Adipose tissue (tissue), 3 donors: ENCODE measurements at regions not wholly inside any gene's neighbourhood (a gene's known extent, or its start where the extent isn't known, plus 50 kb on each side); places are given as distances from the start of the nearest gene placed in this dataset.
"Not testable (repeated sequence)": the region's sequence is repeated elsewhere in the genome, so short reads cannot be mapped to it uniquely, and the experiment has no call there.

ENCODE experiments used
- H3K27ac ChIP-seq: one replicate; pipeline ENCODE4 v1.5.1; 2013; ENCODE audit warnings: low read depth, low read length
- WGBS, 3 donors: extraction: QIAGEN DNeasy Blood & Tissue Kit; methylation state at CpG; one replicate each; pipeline ENCODE4 v1.1.7; 2013; 5-methylcytosine and 5-hydroxymethylcytosine counted together
- donor health status: healthy with polysubstance abuse.
- donor health status: Bipolar disorder and iron deficiency.
- donor health status: healthy.

DNA sequence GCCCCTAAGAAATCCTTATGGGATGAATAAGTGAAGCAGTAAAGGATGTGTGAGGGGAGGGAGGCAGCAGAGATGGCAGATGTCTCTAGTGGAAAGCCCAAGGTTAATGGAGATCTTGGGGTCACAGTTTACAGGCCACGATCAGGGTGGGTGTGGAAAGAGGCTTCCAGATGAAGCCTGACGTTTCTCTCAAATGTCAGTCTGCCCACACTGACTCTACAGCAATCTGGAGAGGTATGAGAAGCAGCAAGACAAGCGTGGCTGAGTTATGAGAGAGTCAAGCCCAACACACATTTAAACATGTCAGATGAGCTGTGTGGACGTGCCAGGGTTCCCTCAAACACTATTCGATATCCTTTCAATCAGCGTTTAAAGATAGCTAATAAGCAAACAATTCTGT lies 308.2 kb downstream of the BCL2L11 start:
- not testable (repeated sequence) for H3K27ac ChIP-seq
- WGBS, 3 donors: 74 to 87% (median 83%) methylated on average over 5 to 6 of the region's 6 CpGs

DNA sequence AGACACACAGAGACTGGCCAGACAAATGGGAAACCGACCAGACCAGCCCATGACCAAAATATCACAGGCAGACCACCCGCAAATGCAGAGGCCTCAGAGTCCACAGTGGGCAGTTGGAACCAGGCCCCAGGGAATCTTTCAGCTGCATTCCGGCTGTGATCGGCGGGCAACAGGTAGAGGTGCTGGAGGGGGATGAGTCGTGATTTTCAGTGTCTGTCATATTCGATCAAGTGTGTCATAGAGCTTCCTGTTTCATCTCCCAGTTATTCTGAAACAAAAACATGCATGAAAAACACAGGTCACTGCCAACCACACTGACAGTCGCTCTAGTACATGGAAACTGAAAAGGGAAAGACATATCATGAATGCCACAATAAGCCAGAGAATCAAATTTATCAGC lies 308.6 kb downstream of the BCL2L11 start:
- not testable (repeated sequence) for H3K27ac ChIP-seq
- 70 to 86% (median 76%) methylated on average over 6 to 7 of the region's 8 CpGs for WGBS, 3 donors

DNA sequence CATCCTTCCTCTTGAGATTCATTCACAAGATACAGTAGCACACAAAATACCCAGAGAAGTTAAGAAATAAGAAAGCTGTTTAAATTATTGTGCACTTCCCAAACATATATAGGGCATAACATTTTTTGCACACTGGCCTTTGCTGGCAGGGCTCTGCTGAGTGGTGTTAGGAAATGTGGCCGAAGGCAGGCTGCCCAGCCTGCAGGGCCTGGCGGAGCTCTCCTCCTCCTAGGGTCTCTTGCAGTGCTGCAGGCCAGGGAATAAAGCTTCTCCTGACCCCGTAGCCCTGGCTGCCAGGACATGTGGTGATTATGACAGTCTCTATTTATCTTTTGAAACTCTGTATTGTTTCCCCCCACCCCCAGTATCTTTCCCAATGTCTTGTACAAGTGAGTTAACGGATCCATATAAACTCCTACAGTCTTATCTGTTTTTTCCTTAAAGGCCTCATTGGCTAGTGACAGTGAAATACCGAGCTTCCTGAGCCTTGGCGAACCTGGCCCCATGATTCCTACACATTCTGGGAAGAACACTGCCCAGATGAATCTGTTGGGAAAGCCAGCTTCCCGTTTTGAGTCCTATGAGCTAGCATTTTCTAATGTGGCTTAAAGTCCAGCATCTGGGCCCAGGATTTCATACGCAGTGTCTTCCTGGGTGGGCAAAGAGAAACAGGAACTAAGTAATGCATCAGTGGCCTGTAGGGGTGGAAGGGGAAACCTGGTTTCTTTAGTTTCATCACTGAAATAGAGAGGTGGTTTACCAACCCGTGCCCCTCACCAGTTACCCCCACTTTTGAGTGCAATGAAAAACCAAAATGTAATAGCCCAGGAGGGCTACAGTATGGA lies 310.3 kb downstream of the BCL2L11 start:
- H3K27ac ChIP-seq: not testable (repeated sequence)
- WGBS, 3 donors: 57 to 87% (median 64%) methylated on average over 5 of the region's 9 CpGs

DNA sequence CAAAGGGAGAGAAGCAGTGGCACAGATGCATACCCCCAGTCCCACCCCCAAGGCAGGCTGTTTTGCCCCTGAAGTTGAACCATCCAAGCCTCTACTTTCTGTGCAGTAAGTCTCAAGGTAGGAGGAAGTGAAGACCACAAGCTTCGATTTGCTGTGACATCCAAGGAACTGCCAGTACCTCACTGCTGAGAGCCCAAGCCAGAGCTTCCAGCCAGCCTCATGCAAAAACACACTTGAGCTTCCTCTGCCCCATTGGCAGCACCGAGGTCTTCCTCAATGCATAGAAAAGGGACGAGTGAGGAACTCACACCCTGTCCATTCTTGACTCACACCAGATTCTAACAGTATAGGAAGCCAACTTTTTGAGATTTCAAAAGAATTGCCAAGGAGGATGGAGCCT lies 311.7 kb downstream of the BCL2L11 start:
- H3K27ac ChIP-seq: not testable (repeated sequence)
- WGBS, 3 donors: 30 to 73% (median 35%) methylated on average over 3 of the region's 3 CpGs

DNA sequence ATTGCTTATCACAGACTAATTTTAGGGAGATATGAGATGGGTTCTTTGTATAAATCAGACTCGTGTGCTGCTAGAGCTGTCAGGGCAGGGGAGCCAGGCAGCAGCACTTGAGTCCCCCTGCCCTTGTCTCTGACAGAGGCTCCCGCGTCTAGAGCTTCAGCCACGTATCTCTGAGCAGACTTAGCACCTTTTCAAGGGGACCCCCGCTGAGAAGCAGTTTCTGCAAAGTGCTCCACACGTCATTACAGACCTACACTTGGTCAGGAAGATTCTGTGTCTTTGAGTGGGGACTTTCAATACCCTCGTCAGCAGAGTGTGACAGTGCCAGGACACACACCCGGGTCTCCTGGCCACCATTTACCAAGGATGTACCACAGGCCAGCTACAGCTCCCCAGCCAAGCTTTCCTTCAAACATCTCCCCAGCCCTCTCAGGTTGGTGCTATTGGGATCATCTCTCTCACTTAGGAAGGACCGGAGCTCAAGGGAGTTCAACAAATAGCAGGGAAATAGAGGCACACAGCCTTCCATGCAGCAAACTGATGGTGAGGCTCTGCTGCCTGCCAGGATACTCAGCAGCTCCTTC lies 312.3 kb downstream of the BCL2L11 start:
- 78 to 95% (median 94%) methylated on average over 3 to 4 of the region's 9 CpGs for WGBS, 3 donors

DNA sequence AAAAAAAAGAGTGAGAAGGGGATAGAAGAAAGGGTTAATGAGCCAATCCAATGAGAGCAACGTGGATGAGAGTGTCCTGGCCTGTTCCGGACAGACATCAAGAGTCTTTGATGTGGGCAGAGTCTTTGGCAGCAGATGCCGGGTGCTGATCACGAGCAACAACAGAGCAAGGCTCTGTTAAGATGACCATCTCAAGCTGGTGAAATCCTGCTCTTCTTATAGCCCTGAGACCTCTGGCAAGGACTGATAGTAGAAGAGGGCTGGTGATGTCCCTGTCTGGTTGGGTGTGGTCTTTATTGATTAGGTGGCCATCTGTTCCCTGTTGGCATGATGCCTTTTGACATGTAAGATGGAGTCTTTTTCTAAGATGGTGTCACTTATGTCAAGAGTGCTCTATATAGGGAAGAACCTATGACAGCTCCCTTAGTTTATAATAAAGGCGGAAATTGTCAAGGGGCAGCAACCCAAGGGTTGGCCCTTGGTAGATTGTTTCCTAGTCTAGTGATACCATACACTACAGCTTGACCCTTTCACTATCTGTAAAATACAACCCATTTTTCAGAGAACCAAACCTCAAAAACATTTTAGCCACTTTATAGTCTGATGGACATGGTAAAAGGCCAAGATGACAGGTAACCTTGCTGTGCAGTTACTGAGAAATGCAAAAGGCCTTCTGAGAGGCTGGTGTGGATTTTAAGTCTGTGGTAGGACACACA lies 313.3 kb downstream of the BCL2L11 start:
- not testable (repeated sequence) for H3K27ac ChIP-seq
- 72 to 79% (median 73%) methylated on average over 4 to 5 of the region's 5 CpGs for WGBS, 3 donors

More for the DNA sequence above, 312.3 kb downstream of the BCL2L11 start:
- not testable (repeated sequence) for H3K27ac ChIP-seq

DNA sequence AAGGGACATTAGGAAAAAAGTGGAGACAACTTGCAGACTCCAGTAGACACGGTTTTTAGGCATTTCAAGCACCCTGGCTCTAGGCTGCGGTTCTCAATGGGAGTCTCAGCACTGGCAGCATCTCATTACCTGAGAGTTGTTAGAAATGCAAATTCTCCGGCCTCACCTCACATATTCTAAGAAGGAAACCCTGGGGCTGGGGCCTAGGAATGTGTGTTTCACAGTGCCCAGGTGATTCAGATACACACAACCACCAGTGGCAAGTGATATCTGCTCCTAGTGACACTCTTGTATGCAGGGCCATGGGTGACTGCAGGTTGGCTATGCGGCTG lies 313.9 kb downstream of the BCL2L11 start:
- not testable (repeated sequence) for H3K27ac ChIP-seq
- WGBS, 3 donors: 91 to 96% (median 95%) methylated on average over 3 of the region's 4 CpGs

DNA sequence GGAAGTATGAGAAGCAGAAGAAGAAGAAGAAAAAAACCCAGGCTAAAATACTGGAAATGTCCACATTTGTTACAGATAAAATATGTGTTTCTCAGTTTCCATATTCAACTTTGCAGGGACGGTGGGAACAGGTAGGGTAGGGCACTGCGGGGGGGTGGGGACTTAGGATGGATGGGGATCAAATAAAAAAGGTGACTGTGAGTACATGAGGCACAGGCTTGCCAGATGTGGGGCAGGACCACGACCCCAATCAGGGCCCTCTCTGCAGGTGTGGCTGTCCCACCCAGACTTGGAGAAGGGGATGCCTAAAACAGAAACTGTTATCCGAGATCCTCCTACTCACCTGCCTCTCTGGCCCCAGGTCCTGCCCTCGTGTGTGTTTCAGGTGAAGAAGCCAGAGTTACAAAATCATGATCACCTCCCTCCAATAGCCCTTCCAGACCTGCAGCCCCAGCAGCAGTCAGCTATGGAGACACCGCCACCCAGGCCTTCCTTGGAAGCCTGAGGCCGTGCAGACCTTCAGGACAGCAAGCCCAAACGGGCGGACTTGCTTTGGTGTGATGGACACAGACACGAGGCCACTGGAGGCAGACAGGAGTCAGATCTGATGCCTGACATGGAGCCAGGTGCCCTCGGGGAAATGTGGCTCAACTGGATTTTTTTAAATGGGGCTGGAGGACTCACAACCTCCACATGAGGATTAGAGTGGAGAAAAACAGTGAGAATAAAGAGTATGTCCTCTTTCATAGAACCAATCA lies 315.0 kb downstream of the BCL2L11 start:
- 77 to 85% (median 81%) methylated on average over 4 to 5 of the region's 11 CpGs for WGBS, 3 donors
- not testable (repeated sequence) for H3K27ac ChIP-seq

DNA sequence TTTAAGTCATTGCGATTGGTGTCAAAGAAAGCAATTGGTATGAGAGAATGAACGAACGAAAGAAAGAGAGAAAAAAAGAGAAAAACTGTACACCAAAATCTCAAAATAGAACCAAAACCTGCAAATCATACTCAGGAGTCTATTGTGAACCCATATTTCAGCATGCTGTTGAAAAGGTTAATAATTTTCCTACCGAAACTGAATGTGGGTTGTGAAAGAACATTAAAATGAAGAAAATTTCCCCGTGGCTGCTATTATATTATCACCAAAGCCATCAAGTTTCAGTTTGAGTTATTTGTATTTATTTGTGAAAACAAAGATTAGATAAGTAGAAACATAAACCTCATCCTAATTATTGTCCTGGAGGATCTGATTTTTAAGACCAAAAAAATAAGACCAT lies 315.7 kb downstream of the BCL2L11 start:
- WGBS, 3 donors: 27 to 72% (median 46%) methylated on average over 2 of the region's 5 CpGs
- H3K27ac ChIP-seq: not testable (repeated sequence)

DNA sequence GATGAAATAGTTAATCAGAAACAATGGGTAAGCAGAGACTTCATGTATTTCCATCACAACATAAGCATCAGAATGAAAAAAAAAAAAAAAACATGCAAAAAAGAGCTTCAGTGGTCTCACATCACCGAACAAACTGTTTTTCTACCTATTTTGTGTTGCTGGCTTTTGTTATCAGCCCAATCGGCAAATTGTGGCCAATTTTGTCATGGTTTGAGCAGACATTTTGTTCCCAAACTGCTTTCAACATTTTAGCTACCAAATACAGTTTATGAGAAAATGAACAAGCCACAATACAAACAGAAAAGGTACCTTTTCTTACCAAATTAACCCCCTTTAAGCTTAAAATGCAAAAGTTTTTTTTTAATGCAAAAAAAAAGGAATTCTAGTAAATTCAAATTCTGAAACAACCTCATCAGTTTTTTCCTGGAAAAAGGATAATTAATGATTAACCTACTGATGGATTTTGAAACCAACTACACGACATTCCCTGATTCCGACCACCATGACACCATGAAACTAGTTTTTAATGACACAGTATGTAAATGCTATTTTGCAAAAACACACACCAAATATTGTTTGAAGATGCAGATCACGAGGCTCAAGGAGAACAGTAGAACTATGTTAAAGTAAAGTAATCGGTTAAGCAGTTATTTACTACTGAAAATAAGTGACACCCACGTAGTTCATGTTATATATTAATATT lies 316.7 kb downstream of the BCL2L11 start:
- WGBS, 3 donors: 62 to 85% (median 63%) methylated on average over 2 to 4 of the region's 7 CpGs
- not testable (repeated sequence) for H3K27ac ChIP-seq

DNA sequence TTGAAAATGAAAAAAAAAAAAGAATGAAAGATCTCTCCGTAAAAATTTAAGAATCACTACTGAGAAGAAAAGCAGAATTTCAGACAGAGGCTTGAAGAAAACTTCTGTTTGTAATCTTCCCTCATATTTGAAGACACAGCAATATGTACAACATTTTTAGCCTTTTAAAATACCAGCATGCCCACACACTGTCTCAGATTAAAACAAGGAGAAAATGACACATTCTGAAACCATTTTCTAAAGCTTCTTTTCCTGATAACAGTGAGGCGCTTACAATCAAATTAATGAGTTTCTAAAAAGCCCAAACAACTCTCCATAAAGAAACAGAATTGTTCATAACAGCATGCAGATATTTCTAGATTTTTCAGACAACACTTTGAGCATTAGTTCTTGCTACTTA lies 317.4 kb downstream of the BCL2L11 start:
- H3K27ac ChIP-seq: not testable (repeated sequence)
- WGBS, 3 donors: 70 to 78% (median 70%) methylated on average over 2 of the region's 2 CpGs

DNA sequence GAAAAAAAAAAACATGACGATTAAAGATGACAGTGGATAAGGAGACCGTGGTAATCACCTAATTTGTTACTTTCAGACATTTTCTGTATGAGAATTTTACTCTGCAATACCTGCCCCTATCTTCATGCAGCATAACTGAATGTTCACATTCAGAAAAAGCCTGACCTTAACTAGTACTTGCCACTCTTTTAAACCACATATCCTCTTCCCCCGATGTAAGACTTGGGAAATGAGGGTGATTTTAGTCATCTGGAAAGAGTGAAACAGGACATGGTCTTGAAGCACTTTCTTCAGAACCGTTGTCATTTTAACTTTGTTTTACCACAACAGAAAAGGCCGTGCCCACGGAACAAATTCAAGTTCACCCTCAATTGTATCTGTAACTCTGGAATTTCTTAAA lies 318.5 kb downstream of the BCL2L11 start:
- WGBS, 3 donors: 70 to 75% (median 70%) methylated on average over 2 of the region's 6 CpGs

DNA sequence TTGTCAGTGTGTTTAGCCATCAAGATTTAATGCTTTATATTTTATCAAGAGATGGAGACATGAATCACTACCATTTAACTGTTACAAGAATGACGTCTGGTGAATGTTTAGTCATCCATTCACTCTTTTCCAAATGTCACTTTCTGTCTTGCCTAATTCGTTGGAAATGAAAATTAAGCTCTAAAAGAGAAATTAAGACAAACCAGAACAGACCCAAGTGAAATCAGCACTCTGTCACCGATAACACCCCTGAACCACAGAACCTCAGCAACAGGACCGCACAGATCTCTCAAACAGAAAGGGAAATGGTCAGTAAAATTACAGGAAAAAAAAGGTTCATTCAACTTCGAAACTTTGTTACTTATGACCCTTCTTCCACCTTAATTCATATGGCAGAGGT lies 320.9 kb downstream of the BCL2L11 start:
- WGBS, 3 donors: 77 to 89% (median 86%) methylated on average over 3 to 4 of the region's 5 CpGs
- H3K27ac ChIP-seq: not testable (repeated sequence)

More for the DNA sequence above, 318.5 kb downstream of the BCL2L11 start:
- H3K27ac ChIP-seq: not testable (repeated sequence)

DNA sequence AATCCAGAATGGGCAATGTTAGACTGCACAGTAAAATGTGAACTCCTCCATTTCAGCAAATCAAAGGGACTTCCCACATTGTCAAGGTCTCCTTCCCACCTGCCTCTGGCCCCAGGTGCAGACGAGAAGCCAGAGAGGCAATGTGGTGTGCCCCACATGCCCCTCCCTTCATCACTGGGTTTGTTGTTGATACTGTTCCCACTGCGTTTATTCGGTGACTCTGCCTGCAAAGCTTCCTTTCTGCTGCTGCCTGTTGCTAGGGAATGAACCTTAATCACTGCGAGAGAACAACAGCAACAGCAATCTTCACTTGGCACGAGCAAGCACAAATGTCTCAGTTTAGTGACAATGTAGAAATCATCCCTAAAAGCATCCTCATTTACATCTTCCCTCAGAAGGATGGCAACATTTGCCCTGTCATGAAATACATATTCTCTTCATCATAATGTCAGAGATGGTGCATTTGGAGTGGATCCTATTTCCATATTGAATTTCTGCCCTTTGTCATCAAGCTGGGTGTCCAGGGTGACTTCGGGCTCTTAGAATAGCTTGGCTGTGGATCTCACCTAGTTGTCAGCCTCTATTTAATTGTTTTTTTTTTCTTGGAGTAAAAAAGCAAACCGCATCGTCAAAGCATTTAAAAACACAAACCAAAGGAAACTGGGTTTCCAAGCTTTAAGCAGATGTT lies 322.2 kb downstream of the BCL2L11 start:
- WGBS, 3 donors: 23 to 55% (median 29%) methylated on average over 2 to 5 of the region's 8 CpGs
- not testable (repeated sequence) for H3K27ac ChIP-seq

DNA sequence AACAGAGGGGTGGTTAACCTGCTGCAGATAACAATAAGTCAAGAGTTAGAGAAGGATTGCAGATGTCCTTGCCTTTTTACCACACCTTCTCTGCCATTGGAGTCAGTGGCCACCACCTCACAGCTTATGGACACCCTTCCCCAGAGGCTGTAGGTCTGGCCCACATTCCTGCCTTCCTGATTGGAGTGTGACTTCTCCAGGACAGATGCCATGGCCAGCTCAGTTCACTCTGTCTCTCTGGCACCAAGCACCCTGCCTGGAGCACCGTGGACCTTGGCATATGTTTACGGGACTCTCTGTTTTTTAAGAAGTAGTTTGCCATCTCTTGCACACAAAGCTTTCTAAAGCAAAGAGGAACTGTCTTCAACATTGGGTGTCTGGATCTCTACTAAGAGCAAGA lies 323.8 kb downstream of the BCL2L11 start:
- not testable (repeated sequence) for H3K27ac ChIP-seq
- WGBS, 3 donors: no CpG with 5 or more reads among the region's 2 CpGs

DNA sequence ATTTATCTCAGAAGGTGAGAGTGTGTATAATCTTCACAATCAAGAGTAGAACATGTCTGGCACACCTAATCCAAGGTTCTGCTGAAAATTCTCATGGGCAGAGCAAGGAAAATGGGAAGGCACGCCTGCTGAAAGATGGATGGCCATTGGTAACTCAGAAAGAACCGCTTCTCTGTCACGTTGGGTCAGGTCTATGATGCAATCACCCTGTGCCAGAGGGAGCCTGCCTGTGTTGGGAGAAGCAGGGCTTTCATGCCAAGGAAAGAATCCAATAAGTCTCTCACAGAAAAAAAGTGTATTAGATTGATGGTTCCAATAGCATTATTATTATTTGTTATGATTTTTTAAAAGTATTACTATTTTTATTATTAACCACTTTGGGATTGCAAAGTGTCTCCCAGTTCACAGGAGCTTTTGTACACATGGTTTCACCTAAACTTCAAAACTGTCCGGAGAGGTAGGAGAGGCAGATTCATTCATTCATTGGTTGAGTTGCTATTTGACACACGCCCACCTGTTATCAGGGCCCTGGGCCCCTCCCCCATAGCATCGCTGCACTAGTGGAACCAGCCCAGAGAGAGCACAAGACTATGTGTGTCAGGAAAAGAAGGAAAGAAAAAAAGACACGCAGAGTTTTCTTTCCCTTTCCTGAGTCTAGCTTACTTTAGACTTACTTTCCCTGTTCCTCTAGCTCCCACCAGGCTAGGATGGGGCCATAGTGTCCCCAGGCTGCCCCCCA lies 324.6 kb downstream of the BCL2L11 start:
- no CpG with 5 or more reads among the region's 7 CpGs for WGBS, 3 donors

DNA sequence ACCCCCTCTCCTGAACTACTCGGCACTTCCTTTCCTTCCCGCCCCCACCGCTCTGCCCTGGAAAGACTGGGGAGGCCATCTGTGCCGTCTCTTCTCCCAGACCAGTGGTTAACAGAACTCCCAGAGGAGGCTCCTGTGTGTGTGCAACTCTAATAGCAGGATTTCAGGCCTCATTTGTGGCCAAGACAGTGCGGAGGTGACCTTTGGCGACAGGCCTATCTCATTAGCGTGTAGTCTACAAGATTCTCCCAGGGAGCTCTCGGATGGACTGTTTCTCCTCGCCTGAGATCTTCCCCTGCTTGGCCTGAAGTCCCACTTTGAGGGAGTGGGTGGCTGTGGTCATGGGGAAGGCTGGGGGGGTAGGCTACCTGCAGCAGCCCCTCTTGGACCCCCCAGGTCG lies 325.2 kb downstream of the BCL2L11 start:
- WGBS, 3 donors: no CpG with 5 or more reads among the region's 10 CpGs
- H3K27ac ChIP-seq: not testable (repeated sequence)

More for the DNA sequence above, 324.6 kb downstream of the BCL2L11 start:
- not testable (repeated sequence) for H3K27ac ChIP-seq
